ENCODE measurements at regions not wholly inside any gene's neighbourhood (a gene's known extent, or its start where the extent isn't known, plus 50 kb on each side); places are given as distances from the start of the nearest gene placed in this dataset.
"Not testable (repeated sequence)": the region's sequence is repeated elsewhere in the genome, so short reads cannot be mapped to it uniquely, and the experiment has no call there.

DNA sequence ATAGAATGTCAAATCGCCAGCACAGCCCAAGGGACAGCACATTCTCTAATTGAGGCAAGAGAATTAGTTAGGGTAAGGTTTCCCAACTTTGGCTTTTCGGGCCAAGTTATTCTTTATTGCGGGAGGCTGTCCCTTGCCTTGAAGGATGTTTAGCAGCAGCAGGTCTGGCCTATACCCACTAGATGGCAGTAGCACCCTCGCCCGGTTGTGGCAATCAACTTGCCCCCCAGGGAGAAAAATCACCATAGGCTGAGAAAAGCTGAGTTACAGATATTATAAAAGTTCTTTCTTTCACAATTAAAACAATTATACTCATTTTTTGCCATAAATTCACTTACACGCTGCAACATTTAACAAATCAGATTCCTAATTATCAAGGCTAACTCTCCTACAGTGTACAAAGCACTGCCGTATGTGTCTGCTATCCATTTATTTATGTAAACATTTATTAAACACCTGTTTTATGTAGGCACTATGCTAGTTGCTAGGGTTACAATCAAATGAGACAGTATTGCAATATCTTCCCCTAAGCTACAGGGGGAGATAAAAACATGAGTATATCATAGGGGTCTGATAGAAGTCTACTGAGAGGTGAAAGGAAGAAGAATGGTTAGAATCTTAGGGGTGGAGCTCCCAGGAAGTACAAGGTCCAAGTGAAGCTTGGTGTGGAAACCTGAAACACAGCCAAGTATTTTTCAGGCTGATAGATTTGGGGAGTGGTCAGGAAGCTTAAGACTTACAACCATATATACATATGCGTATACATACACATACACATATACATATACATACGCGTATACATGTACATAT, 452.3 kb downstream of the RAB38 start:
- no peaks in the 10 kb centered on the region for H3K9me3 ChIP-seq
- no peak overlapping the region for H3K4me3 ChIP-seq
- H3K4me1 ChIP-seq (ENCODE audit: insufficient read depth): no peaks in the 10 kb centered on the region
- TF ChIP-seq EP300 (IDR thresholded peaks at IDR 0.05): no peak
- TF ChIP-seq POLR2A (IDR thresholded peaks at IDR 0.05): no peak
- TF ChIP-seq, protein P1, sequence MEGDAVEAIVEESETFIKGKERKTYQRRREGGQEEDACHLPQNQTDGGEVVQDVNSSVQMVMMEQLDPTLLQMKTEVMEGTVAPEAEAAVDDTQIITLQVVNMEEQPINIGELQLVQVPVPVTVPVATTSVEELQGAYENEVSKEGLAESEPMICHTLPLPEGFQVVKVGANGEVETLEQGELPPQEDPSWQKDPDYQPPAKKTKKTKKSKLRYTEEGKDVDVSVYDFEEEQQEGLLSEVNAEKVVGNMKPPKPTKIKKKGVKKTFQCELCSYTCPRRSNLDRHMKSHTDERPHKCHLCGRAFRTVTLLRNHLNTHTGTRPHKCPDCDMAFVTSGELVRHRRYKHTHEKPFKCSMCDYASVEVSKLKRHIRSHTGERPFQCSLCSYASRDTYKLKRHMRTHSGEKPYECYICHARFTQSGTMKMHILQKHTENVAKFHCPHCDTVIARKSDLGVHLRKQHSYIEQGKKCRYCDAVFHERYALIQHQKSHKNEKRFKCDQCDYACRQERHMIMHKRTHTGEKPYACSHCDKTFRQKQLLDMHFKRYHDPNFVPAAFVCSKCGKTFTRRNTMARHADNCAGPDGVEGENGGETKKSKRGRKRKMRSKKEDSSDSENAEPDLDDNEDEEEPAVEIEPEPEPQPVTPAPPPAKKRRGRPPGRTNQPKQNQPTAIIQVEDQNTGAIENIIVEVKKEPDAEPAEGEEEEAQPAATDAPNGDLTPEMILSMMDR (IDR thresholded peaks at IDR 0.05): no peak
- no peaks in the 10 kb centered on the region for H3K27me3 ChIP-seq
- DNase-seq: no peak
- intact Hi-C loops (cut with DNase I): no loop called here
- WGBS, 3 donors: 82 to 85% (median 84%) methylated on average over 10 of the region's 10 CpGs
- H3K36me3 ChIP-seq: no peaks in the 10 kb centered on the region
- H3K27ac ChIP-seq: no peak overlapping the region

DNA sequence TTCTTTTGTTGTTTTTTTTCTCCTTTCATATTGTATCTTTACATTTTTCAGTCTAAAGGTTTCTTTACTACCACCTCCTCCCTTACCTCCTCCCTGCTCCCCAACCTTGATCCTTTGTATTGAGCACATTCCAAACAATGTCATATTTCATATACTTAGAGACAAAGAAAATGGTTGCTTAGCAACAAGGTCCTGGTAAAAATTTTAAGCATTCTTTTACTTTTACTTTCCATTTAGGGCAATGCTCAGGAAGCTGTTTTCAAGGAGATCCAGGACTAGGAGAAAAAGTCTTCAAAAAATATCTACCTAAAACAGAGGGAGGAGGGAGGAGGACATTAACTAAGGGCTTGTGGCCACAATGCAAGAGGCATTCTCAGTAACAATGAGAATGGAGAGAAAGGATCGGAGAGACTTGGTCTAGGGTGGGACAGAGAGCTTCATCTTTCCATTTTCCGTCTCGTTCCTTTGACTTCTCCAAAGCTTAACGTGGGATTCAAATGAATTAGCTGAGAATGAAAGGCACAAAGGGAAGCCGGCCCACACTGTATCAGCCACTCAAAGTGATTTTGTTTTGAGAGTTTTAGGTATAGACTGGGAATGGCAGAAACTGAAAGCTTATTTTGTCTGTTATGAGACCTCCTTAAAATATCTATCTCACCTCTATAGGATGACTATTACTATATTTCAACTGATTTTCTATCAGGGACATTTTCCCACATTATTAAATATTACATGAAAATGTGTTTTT, 455.7 kb downstream of the RAB38 start:
- no peak overlapping the region for H3K4me3 ChIP-seq
- H3K27ac ChIP-seq: no peak overlapping the region
- no peak for DNase-seq
- TF ChIP-seq EP300 (IDR thresholded peaks at IDR 0.05) (no peak), POLR2A (IDR thresholded peaks at IDR 0.05) (no peak)
- TF ChIP-seq, protein P1 (IDR thresholded peaks at IDR 0.05): no peak
- no peaks in the 10 kb centered on the region for H3K9me3 ChIP-seq
- no peaks in the 10 kb centered on the region for H3K36me3 ChIP-seq
- no peaks in the 10 kb centered on the region for H3K4me1 ChIP-seq (ENCODE audit: insufficient read depth)
- intact Hi-C loops (cut with DNase I): no loop called here
- H3K27me3 ChIP-seq: no peaks in the 10 kb centered on the region
- 83 to 89% (median 85%) methylated on average over 5 of the region's 5 CpGs for WGBS, 3 donors

DNA sequence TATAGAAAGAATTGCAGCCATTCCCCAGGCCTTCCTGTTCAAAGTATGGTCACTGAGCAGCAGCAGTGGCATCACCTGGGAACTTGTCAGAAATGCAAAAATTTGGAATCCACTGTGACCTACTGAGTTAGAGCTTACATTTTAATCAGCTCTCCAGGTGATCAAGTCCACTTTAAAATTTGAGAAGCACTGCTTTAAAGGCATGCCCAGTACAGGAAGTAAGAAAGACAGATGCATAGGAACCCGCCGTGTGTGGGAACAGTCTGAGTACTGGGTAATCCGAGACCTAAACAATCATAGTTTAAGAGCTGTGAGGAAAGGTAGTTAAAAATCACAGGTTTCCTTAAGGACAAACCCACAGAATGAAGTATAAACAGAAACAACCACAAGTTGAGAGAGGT, 462.4 kb downstream of the RAB38 start:
- Histone ChIP-seq H3K9me3 (no peaks in the 10 kb centered on the region), H3K36me3 (no peaks in the 10 kb centered on the region), H3K4me3 (no peak overlapping the region), H3K27me3 (no peaks in the 10 kb centered on the region), H3K27ac (no peak overlapping the region), H3K4me1 (ENCODE audit: insufficient read depth) (no peaks in the 10 kb centered on the region)
- intact Hi-C loops (cut with DNase I): no loop called here
- no peak for DNase-seq
- TF ChIP-seq, protein P1 (IDR thresholded peaks at IDR 0.05): no peak
- TF ChIP-seq POLR2A (IDR thresholded peaks at IDR 0.05) (no peak), EP300 (IDR thresholded peaks at IDR 0.05) (no peak)
- WGBS, 3 donors: 31 to 46% (median 42%) methylated on average over 3 of the region's 3 CpGs

DNA sequence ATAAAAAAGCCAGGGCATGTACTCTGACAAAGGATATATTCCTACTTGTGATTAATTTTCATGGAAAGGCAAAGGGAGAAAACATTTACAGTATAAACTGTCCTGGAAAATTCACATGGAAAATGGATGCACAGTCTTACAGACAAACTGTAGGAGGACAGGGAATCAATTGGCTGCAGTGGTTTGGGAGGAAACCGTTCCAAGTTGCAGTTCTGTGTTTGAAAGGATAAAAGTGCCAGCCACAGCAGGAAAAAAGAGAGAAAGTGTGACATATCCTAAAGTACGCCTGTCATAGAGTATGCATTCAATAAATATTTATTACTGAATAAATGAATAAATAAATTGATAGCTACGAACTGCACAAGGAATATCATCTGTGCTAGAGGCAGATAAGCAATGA, 462.9 kb downstream of the RAB38 start:
- H3K27me3 ChIP-seq: no peaks in the 10 kb centered on the region
- TF ChIP-seq, protein P1 (IDR thresholded peaks at IDR 0.05): no peak
- no peak for TF ChIP-seq POLR2A (IDR thresholded peaks at IDR 0.05)
- no peak for TF ChIP-seq EP300 (IDR thresholded peaks at IDR 0.05)
- no peaks in the 10 kb centered on the region for H3K4me1 ChIP-seq (ENCODE audit: insufficient read depth)
- H3K27ac ChIP-seq: no peak overlapping the region
- no peak for DNase-seq
- H3K4me3 ChIP-seq: no peak overlapping the region
- intact Hi-C loops (cut with DNase I): no loop called here
- H3K9me3 ChIP-seq: no peaks in the 10 kb centered on the region
- WGBS, 3 donors: 31 to 34% (median 33%) methylated on average over 3 of the region's 3 CpGs
- H3K36me3 ChIP-seq: no peaks in the 10 kb centered on the region

DNA sequence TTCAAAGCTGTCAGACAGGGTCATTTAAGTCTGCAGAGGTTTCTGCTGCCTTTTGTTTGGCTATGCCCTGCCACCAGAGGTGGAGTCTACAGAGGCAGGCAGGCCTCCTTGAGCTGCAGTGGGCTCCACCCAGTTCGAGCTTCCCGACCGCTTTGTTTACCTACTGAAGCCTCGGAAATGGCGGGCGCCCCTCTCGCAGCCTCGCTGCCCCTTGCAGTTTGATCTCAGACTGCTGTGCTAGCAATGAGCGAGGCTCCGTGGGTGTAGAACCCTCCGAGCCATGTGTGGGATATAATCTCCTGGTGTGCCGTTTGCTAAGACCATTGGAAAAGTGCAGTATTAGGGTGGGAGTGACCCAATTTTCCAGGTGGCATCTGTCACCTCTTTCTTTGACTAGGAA, 471.7 kb downstream of the RAB38 start:
- H3K4me1 ChIP-seq (ENCODE audit: insufficient read depth); DNase-seq; H3K4me3 ChIP-seq; H3K27ac ChIP-seq; H3K36me3 ChIP-seq; intact Hi-C loops (cut with DNase I); H3K9me3 ChIP-seq; H3K27me3 ChIP-seq: not testable (repeated sequence)
- WGBS, 3 donors: 85 to 88% (median 87%) methylated on average over 12 of the region's 12 CpGs

All from ovary (tissue), 7 donors.